ENCODE measurements at regions not wholly inside any gene's neighbourhood (a gene's known extent, or its start where the extent isn't known, plus 50 kb on each side); places are given as distances from the start of the nearest gene placed in this dataset.
"Not testable (repeated sequence)": the region's sequence is repeated elsewhere in the genome, so short reads cannot be mapped to it uniquely, and the experiment has no call there.

GRCh38 chr1:120647182-120647581 is 76.6 kb upstream of the NBPF26 start:
- not testable (repeated sequence) for TF ChIP-seq CTCF (conservative IDR thresholded peaks at IDR 0.05; ENCODE audit: low read depth, low read length); EZH2 (IDR thresholded peaks at IDR 0.05; ENCODE audit: low read length, unreplicated experiment); EZH2phosphoT487 (IDR thresholded peaks at IDR 0.05; ENCODE audit: borderline replicate concordance, low read length)
